GM18498 (cell line): ENCODE measurements at regions not wholly inside any gene's neighbourhood (a gene's known extent, or its start where the extent isn't known, plus 50 kb on each side); places are given as distances from the start of the nearest gene placed in this dataset.

ENCODE experiments used
- ATAC-seq: cut with Tn5 transposase; IDR thresholded peaks from one replicate; pipeline ENCODE4 v1.9.1; 2021; ENCODE audit warnings: mild to moderate bottlenecking, moderate library complexity; ENCODE audit not compliant: unreplicated experiment

DNA sequence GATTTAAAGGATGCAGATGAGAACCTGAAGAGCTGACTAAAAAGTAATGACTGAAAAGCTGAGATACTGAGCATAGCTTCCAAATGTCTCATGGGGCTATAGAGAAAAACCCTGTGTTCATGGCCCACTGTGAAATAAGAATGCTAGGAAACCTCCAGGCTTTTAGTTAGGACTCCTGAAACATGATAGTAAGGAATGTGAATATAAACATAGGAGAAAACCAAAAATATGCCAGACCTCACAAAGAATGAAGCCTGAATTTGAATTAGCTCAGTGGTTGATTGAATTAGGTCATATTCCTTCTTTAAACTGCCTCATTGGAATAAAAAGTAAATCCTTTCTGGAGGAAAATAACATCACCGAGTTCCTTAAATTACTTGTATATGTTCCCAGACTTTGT lies 194.5 kb upstream of the NXPH2 start:
- no peak for ATAC-seq

DNA sequence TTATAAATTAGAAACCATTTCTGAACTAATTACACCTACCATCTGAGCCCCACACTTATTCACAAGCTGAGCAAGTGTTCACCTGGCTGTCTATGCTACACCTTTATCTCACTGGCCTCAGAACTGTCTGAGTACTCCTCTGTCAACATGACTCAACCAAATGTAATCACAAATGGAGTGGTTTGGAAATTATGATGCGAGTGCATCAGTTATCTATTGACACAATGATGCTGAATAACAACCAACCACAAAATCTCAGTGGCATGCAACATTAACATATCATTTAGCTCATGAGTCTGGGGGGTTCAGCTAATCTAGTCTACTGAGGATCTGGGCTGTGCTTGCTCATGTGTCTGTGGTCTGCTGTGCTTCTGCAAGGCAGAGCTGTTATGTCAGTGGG lies 184.2 kb upstream of the NXPH2 start:
- ATAC-seq, result no peak

GRCh38 chr2:138962686-138963085 lies 182.5 kb upstream of the NXPH2 start:
- no peak for ATAC-seq

- ATAC-seq, result no peak
Observed at GRCh38 chr2:138960191-138960590, 180.0 kb upstream of the NXPH2 start.

GRCh38 chr2:138959031-138959430 lies 178.8 kb upstream of the NXPH2 start:
- no peak for ATAC-seq

GRCh38 chr2:138956116-138956515 lies 175.9 kb upstream of the NXPH2 start:
- no peak for ATAC-seq

GRCh38 chr2:138950486-138950885 lies 170.3 kb upstream of the NXPH2 start:
- ATAC-seq, result no peak

DNA sequence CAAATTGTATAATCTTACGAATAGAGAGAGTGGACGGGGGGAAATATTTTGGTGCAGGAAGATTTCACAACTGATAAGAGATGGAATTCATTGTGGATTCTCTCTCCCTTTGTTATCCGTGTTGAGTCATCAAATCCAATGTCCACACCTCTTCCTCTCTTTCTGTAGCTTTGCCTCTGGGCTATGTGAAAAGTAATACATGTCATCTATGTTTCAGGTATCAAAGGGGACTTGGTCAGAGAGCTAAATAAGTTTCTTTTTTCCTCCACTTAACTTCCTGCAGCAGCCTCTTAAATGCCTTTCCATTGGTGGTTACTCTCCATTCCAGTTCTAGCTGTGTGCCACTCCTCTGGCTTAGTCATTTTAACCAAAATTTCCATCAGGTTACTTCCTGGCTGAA lies 169.3 kb upstream of the NXPH2 start:
- ATAC-seq, result no peak

DNA sequence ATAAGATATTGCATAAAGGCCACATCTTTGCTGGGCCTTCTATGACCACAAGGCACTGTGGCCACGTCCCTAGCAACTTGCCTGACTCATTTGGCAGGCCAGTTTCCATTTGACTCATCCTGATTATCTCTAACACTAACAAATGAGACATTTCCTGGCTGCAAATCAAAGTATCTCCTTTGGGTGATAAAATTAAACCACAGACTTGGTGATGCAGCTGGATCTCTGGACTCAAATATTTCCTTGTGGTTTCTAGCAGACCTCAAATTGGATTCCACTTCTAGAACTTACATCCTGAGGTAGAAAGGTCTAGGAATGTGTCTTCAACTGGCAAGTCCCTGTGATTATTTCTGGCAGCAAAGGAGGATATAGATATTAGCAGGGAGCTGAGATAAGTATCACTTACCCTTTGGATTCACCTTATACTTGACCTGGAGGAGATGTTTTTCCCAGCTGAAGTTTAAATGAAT lies 167.9 kb upstream of the NXPH2 start:
- no peak for ATAC-seq

GRCh38 chr2:138943470-138943869 lies 163.3 kb upstream of the NXPH2 start:
- ATAC-seq, result no peak

DNA sequence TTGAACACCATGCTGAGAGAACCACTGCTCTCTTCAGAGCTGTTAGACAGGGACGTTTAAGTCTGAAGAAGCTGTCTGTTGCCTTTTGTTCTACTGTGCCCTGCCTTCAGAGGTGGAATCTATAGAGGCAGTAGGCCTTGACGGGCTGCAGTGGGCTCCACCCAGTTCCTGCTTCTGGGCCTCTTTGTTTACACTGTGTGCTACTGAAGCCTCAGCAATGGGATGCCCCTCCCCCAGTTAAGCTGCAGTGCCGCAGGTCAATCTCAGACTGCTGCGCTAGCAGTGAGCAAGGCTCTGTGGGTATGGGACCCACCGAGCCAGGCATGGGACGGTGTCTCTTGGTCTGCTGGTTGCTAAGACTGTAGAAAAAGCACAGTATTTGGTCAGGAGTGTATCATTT lies 162.3 kb upstream of the NXPH2 start:
- ATAC-seq, result no peak

DNA sequence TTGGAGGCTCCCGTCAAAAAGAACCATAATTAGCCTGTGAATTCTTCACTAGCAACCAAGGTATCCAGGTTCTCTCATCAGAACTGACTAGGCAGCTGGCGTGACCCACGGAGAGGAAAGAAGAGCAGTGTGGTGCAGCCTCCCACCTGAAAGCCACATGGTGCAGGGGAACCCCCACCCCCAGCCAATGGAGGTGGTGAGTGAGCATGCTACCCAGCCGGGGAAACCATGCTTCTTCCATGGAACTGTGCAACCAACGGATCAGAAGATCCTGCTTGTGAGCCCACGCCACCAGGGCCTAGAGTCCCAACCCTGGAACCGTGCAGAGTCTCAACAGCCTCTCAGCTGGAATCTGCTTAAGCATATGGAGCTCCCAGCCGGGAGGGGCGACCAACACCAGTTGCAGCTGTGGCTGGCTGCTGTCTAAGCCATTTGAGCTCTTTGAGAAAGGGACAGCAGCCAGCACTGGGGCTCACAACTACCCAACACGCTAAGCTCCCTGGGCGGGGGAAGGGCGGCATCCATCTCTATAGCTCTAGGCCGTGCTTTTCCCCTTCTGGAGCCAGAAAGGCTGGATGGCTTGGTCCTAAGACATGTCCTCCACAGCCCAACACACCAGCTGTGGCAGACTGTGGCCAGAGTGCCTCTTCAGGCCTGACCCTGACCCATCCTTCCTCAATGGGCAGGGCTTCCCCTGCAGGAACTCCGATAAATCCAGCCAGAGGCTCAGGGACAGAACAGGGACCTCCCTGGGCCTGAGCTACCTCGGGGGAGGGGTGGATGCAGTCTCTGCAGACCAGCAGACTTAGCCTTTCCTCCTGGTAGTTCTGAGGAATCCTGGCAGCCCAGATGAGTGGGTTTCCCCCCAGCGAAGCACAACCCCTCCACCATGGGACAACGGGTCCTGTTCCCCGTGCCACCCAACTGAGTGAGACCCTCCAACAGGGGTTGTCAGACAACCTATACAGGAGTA lies 151.4 kb upstream of the NXPH2 start:
- ATAC-seq, result no peak

DNA sequence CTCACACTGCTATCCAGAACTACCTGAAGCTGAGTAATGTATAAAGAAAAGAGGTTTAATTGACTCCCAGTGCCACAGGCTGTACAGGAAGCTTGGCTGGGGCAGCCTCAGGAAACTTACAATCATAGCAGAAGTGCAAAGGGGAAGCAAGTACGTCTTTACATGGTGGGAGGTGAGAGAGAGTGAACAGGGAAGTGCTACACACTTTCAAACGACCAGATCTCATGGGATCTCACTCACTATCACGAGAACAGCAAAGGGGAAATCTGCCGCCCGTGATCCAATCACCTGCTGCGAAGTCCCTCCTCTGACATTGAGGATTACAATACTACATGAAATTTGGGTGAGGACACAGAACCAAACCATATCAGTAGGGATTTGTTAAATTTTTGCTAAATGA lies 150.4 kb upstream of the NXPH2 start:
- ATAC-seq, result no peak

- ATAC-seq, result no peak
Observed at GRCh38 chr2:138928374-138929021, 148.3 kb upstream of the NXPH2 start.

DNA sequence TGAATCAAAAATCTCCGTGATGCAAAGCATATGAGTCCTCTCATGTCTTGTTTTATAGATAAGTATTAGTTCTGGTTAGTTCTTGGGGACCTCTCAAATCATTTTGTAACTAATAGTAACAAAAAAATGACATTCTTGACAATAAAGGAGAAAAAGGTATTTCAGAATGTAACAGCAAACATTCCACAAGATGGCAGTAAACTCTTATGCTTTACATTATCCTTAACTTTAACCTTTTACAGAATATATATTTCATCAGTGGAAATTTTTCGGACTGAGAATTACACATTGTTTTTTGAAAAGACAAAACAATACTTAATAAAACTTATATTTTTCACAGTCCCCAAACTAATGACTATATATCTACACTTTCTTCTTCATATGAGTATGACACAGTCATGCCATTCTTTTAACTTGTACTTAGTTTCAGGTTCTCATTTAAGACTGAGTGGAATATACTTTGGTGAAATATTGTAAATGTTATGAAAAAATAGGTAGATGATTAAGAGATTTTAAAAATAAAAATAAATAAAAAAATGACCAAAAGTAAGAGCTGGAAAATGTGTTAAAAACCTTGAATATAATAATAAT lies 142.9 kb upstream of the NXPH2 start:
- no peak for ATAC-seq

DNA sequence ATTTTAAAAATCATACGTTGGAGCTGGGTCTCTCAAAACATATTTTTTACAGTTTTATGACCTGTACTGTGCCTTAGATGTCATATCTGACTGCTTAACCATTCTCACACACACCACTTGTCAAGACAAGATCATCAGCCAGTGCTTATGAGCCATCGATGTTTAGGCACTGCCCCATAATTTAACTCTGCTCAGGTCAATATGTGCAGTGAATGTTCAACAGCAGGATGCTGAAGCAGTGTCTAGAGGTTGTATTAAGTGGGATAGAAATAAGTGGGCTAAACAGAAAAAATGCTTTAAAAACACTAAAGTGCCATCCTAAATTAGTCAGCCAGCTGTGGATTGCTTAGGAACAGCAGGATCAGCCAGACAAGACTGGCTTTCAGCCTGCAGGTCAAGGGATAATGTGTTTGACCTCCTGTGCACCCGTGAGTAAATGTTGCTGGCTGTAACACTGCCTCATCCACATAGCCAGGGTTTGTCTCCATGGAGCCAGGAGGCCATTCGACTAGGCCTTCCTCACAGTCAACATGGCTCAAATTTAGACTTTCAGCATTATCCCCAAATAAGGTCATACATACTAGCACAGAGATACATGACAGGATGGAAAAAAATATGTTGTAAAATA lies 139.0 kb upstream of the NXPH2 start:
- no peak for ATAC-seq

- no peak for ATAC-seq
Observed at GRCh38 chr2:138910427-138910826, 130.2 kb upstream of the NXPH2 start.

DNA sequence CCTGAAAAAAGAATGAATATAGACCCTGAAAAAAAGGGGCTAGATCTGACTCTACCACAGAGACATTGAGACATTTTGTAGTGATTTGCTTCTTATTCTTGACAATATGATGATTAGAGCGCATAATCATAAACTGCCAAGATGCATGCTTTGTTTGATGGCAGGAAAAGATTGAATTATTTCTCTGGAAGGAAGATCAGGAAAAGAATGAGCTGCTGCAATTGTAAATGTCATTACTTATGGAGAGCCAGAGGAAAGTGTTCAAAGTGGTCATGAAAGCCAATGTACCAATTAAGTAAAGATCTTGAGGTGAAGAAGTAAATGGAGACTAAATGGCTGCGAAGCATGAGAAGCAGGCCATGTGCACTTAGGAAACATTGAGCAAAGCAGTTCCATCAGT lies 126.4 kb upstream of the NXPH2 start:
- no peak for ATAC-seq

GRCh38 chr2:138902239-138902871 lies 122.2 kb upstream of the NXPH2 start:
- ATAC-seq, result no peak

DNA sequence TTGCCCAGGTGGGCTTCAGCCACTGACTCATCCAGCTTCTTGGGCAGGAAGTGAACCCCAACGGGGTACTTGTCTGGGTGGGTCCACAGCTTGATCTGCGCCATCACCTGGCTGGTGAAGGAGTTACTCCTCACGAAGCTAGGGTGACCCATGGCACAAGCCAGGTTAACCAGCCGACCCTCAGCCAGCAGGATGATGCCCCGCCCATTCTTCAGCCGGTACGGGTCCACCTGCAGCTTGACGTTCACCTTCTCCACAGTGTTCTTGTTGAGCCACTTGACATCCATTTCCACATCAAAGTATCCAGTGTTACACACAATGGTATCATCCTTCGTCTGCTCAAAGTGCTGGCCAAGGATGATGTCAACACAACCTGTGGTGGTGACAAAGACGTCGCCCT lies 121.3 kb upstream of the NXPH2 start:
- ATAC-seq, result no peak

- ATAC-seq, result no peak
Observed at GRCh38 chr2:138898855-138899254, 118.7 kb upstream of the NXPH2 start.
